Esophagus squamous epithelium (tissue), 4 donors: ENCODE measurements at regions not wholly inside any gene's neighbourhood (a gene's known extent, or its start where the extent isn't known, plus 50 kb on each side); places are given as distances from the start of the nearest gene placed in this dataset.

Experiments used
- POLR2A ChIP-seq, 4 donors: fragments of 450-650 bp; IDR thresholded peaks; one replicate each; pipeline ENCODE4 v1.6.1; 2017; ENCODE audit warnings: antibody characterized with exemption in 4 of 4, mild to moderate bottlenecking in 4 of 4, moderate library complexity in 3 of 4
- TF ChIP-seq, protein P1 (sequence below), 6 experiments: fragments of 450-650 bp in 4 of 6; fragments of 200-600 bp in 2 of 6; sonication (generic) in 2 of 6; IDR thresholded peaks; one replicate each; pipeline ENCODE4 v1.5.1; 2016 to 2019; ENCODE audit warnings: antibody characterized with exemption in 6 of 6, mild to moderate bottlenecking in 4 of 6, moderate library complexity in 4 of 6

DNA sequence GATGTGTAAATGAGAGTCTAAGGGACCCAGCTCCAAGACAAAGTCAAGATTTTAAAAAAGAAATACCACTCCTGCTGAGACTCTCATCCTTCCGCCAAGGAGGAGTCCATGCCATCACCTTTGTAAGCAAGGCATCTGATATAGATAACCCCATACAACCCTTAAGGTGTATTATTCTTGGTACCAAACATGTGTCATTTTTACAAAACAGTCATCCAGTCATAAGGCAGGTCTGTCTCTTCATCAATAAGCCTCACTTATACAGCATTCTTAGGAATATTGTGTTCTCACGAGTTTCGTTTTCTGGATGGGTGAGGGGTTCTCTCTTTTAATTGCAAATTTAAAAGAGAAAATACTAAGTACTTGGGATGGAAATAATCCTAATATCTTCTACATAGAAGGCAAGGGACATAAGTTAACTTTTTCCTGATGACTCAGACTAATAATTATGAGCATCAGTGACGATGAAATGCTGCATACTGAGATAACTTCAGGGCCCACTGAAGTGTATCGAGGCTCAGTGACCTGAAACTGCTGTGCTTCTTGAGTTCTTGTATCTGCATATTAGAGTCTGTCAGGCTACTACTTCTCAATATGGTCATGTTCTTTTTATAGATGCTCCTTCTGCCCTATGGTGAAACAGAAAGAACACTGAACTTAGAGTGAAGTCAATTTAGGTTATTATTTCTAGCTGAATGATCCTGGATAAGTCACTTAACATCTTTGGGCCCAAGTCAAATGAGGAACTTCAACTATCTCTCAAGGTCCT is 166.6 kb downstream of the KLF12 start:
- TF ChIP-seq, protein P1, sequence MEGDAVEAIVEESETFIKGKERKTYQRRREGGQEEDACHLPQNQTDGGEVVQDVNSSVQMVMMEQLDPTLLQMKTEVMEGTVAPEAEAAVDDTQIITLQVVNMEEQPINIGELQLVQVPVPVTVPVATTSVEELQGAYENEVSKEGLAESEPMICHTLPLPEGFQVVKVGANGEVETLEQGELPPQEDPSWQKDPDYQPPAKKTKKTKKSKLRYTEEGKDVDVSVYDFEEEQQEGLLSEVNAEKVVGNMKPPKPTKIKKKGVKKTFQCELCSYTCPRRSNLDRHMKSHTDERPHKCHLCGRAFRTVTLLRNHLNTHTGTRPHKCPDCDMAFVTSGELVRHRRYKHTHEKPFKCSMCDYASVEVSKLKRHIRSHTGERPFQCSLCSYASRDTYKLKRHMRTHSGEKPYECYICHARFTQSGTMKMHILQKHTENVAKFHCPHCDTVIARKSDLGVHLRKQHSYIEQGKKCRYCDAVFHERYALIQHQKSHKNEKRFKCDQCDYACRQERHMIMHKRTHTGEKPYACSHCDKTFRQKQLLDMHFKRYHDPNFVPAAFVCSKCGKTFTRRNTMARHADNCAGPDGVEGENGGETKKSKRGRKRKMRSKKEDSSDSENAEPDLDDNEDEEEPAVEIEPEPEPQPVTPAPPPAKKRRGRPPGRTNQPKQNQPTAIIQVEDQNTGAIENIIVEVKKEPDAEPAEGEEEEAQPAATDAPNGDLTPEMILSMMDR (IDR thresholded peaks at IDR 0.05), result no peak
- TF ChIP-seq POLR2A (IDR thresholded peaks at IDR 0.05), result no peak
